ENCODE measurements at regions not wholly inside any gene's neighbourhood (a gene's known extent, or its start where the extent isn't known, plus 50 kb on each side); places are given as distances from the start of the nearest gene placed in this dataset.

GRCh38 chr7:136509466-136509865, 359.0 kb upstream of the CHRM2 start:
- H3K9me3 ChIP-seq (ENCODE audit: insufficient read depth, low read depth, low read length) = no peaks in the 10 kb centered on the region
- H3F3A ChIP-seq (ENCODE audit: low read depth) = no peaks in the 10 kb centered on the region
- TF ChIP-seq EZH2phosphoT487 (IDR thresholded peaks at IDR 0.05; ENCODE audit: borderline replicate concordance) = no peak
- TF ChIP-seq CTCF (conservative IDR thresholded peaks at IDR 0.05; ENCODE audit: low read length) = no peak

GRCh38 chr7:136502162-136502561, 366.3 kb upstream of the CHRM2 start:
- Histone ChIP-seq H3K4me3 (ENCODE audit: low read length, poor library complexity, severe bottlenecking) (no peak overlapping the region), H3K9me3 (ENCODE audit: insufficient read depth, low read depth, low read length) (no peaks in the 10 kb centered on the region), H2AFZ (ENCODE audit: low read length) (no peak overlapping the region), H3K4me2 (ENCODE audit: low read depth, low read length, poor library complexity, severe bottlenecking) (no peak overlapping the region), H3F3A (ENCODE audit: low read depth) (no peaks in the 10 kb centered on the region), H3K79me2 (ENCODE audit: insufficient read depth, low read length) (no peaks in the 10 kb centered on the region), H3K36me3 (ENCODE audit: insufficient read depth, low read length) (no peaks in the 10 kb centered on the region), H3K9ac (ENCODE audit: low read depth, low read length, poor library complexity, severe bottlenecking) (no peak overlapping the region), H4K20me1 (ENCODE audit: insufficient read depth, low read length, poor library complexity, severe bottlenecking) (no peaks in the 10 kb centered on the region), H3K9me2 (replicated peaks; ENCODE audit: low read depth, low read length) (no peaks in the 10 kb centered on the region), H3K27me3 (ENCODE audit: insufficient read depth, low read length, poor library complexity, severe bottlenecking) (no peaks in the 10 kb centered on the region), H3K4me1 (ENCODE audit: insufficient read depth, low read length, poor library complexity, severe bottlenecking) (no peaks in the 10 kb centered on the region)
- TF ChIP-seq EZH2phosphoT487 (IDR thresholded peaks at IDR 0.05; ENCODE audit: borderline replicate concordance) (no peak), CTCF (conservative IDR thresholded peaks at IDR 0.05; ENCODE audit: low read length) (no peak)

More at GRCh38 chr7:136509466-136509865, 359.0 kb upstream of the CHRM2 start:
- Histone ChIP-seq H3K79me2 (ENCODE audit: insufficient read depth, low read length) (no peaks in the 10 kb centered on the region), H3K4me2 (ENCODE audit: low read depth, low read length, poor library complexity, severe bottlenecking) (no peak overlapping the region), H2AFZ (ENCODE audit: low read length) (no peak overlapping the region), H3K27me3 (ENCODE audit: insufficient read depth, low read length, poor library complexity, severe bottlenecking) (no peaks in the 10 kb centered on the region), H3K4me1 (ENCODE audit: insufficient read depth, low read length, poor library complexity, severe bottlenecking) (no peaks in the 10 kb centered on the region), H4K20me1 (ENCODE audit: insufficient read depth, low read length, poor library complexity, severe bottlenecking) (no peaks in the 10 kb centered on the region), H3K4me3 (ENCODE audit: low read length, poor library complexity, severe bottlenecking) (no peak overlapping the region), H3K9ac (ENCODE audit: low read depth, low read length, poor library complexity, severe bottlenecking) (no peak overlapping the region), H3K9me2 (replicated peaks; ENCODE audit: low read depth, low read length) (no peaks in the 10 kb centered on the region), H3K36me3 (ENCODE audit: insufficient read depth, low read length) (no peaks in the 10 kb centered on the region)

GRCh38 chr7:136501151-136501550, 367.3 kb upstream of the CHRM2 start:
- H3K9me2 ChIP-seq (replicated peaks; ENCODE audit: low read depth, low read length) = no peaks in the 10 kb centered on the region
- TF ChIP-seq EZH2phosphoT487 (IDR thresholded peaks at IDR 0.05; ENCODE audit: borderline replicate concordance) (no peak), CTCF (conservative IDR thresholded peaks at IDR 0.05; ENCODE audit: low read length) (no peak)
- no peaks in the 10 kb centered on the region for H3K4me1 ChIP-seq (ENCODE audit: insufficient read depth, low read length, poor library complexity, severe bottlenecking)

More at GRCh38 chr7:136501151-136501550, 367.3 kb upstream of the CHRM2 start:
- H2AFZ ChIP-seq (ENCODE audit: low read length) = no peak overlapping the region
- H3K9ac ChIP-seq (ENCODE audit: low read depth, low read length, poor library complexity, severe bottlenecking) = no peak overlapping the region
- H3K9me3 ChIP-seq (ENCODE audit: insufficient read depth, low read depth, low read length) = no peaks in the 10 kb centered on the region
- H4K20me1 ChIP-seq (ENCODE audit: insufficient read depth, low read length, poor library complexity, severe bottlenecking) = no peaks in the 10 kb centered on the region
- H3K79me2 ChIP-seq (ENCODE audit: insufficient read depth, low read length) = no peaks in the 10 kb centered on the region
- H3F3A ChIP-seq (ENCODE audit: low read depth) = no peaks in the 10 kb centered on the region
- no peaks in the 10 kb centered on the region for H3K36me3 ChIP-seq (ENCODE audit: insufficient read depth, low read length)
- no peak overlapping the region for H3K4me3 ChIP-seq (ENCODE audit: low read length, poor library complexity, severe bottlenecking)
- no peak overlapping the region for H3K4me2 ChIP-seq (ENCODE audit: low read depth, low read length, poor library complexity, severe bottlenecking)
- H3K27me3 ChIP-seq (ENCODE audit: insufficient read depth, low read length, poor library complexity, severe bottlenecking) = no peaks in the 10 kb centered on the region

Measured in Loucy (cell line).